Left hindlimb (tissue), 1 donor: ENCODE measurements at regions not wholly inside any gene's neighbourhood (a gene's known extent, or its start where the extent isn't known, plus 50 kb on each side); places are given as distances from the start of the nearest gene placed in this dataset.
"Not testable (repeated sequence)": the region's sequence is repeated elsewhere in the genome, so short reads cannot be mapped to it uniquely, and the experiment has no call there.

Experiments
- DNase-seq: peaks from one replicate; pipeline ENCODE4 v3.0.0-alpha.2; 2018

- DNase-seq: no peak
Measured at GRCh38 chr14:58731465-58732293, 93.9 kb downstream of the DACT1 start.

- DNase-seq: no peak
Measured at GRCh38 chr14:58732387-58732786, 94.6 kb downstream of the DACT1 start.

GRCh38 chr14:58733451-58734208 is 95.9 kb downstream of the DACT1 start:
- DNase-seq: no peak

- no peak for DNase-seq
Measured at GRCh38 chr14:58735596-58735995, 97.8 kb downstream of the DACT1 start.

GRCh38 chr14:58736606-58737005 is 98.8 kb downstream of the DACT1 start:
- DNase-seq: no peak

GRCh38 chr14:58737511-58737910 is 99.7 kb downstream of the DACT1 start:
- no peak for DNase-seq

- DNase-seq: no peak
Measured at GRCh38 chr14:58738189-58738836, 100.6 kb downstream of the DACT1 start.

GRCh38 chr14:58738876-58739275 is 101.1 kb downstream of the DACT1 start:
- no peak for DNase-seq

- no peak for DNase-seq
Measured at GRCh38 chr14:58739674-58740073, 101.9 kb downstream of the DACT1 start.

GRCh38 chr14:58740379-58740935 is 102.7 kb downstream of the DACT1 start:
- DNase-seq: peak; percentile 73

GRCh38 chr14:58744801-58745394 is 107.1 kb downstream of the DACT1 start:
- DNase-seq: no peak

GRCh38 chr14:58746261-58746660 is 108.5 kb downstream of the DACT1 start:
- DNase-seq: no peak

GRCh38 chr14:58746701-58747100 is 108.9 kb downstream of the DACT1 start:
- DNase-seq: no peak

GRCh38 chr14:58747181-58747580 is 109.4 kb downstream of the DACT1 start:
- no peak for DNase-seq

GRCh38 chr14:58748251-58748650 is 110.5 kb downstream of the DACT1 start:
- DNase-seq: not testable (repeated sequence)

- DNase-seq: peak; percentile 49
Measured at GRCh38 chr14:58749066-58749669, 111.4 kb downstream of the DACT1 start.

- no peak for DNase-seq
Measured at GRCh38 chr14:58750321-58751269, 112.8 kb downstream of the DACT1 start.

- no peak for DNase-seq
Measured at GRCh38 chr14:58751788-58752187, 114.0 kb downstream of the DACT1 start.

- DNase-seq: no peak
Measured at GRCh38 chr14:58752289-58752688, 114.5 kb downstream of the DACT1 start.

GRCh38 chr14:58752771-58753201 is 115.0 kb downstream of the DACT1 start:
- DNase-seq: peak; percentile 72
